ENCODE measurements at regions not wholly inside any gene's neighbourhood (a gene's known extent, or its start where the extent isn't known, plus 50 kb on each side); places are given as distances from the start of the nearest gene placed in this dataset.
A peak's percentile ranks its signal among the peaks of the same experiment; 100 is the strongest.
"Not testable (repeated sequence)": the region's sequence is repeated elsewhere in the genome, so short reads cannot be mapped to it uniquely, and the experiment has no call there.

GRCh38 chr2:155600914-155601760 is 731.4 kb downstream of the NR4A2 start:
- no peak for DNase-seq (ENCODE audit: low read depth in 4 of 4, low spot score in 2 of 4)

- DNase-seq (ENCODE audit: low read depth in 4 of 4, low spot score in 2 of 4), result no peak
Measured at GRCh38 chr2:155600296-155600695, 732.2 kb downstream of the NR4A2 start.

GRCh38 chr2:155599834-155600233 is 732.7 kb downstream of the NR4A2 start:
- no peak for DNase-seq (ENCODE audit: low read depth in 4 of 4, low spot score in 2 of 4)

- DNase-seq (ENCODE audit: low read depth in 4 of 4, low spot score in 2 of 4), result no peak
Measured at GRCh38 chr2:155583674-155584195, 748.8 kb downstream of the NR4A2 start.

GRCh38 chr2:155574941-155575340 is 757.6 kb downstream of the NR4A2 start:
- DNase-seq (ENCODE audit: low read depth in 4 of 4, low spot score in 2 of 4), result no peak

DNA sequence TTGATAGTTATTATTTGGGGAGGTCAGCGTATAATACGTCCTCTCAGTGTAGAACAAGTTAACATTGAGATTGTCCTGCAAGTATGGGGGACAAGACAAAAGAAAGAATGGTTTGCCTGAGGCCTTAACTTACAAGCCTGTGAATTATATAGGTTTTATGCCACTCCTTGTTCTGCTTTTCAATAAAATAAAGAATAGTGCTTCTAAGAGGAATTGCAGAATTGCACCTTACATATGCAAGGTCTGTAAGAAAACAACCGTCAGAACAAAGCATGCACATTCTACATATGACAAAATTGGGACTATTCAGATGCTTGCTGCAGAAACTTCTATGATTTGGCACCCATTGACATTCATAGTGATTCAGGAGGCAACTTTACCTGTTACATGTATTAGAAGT is 785.0 kb downstream of the NR4A2 start:
- no peak for DNase-seq (ENCODE audit: low read depth in 4 of 4, low spot score in 2 of 4)

GRCh38 chr2:155546721-155547555 is 785.6 kb downstream of the NR4A2 start:
- DNase-seq (ENCODE audit: low read depth in 4 of 4, low spot score in 2 of 4), result peak in 2 of 4 donors; percentile 1 to 11

DNA sequence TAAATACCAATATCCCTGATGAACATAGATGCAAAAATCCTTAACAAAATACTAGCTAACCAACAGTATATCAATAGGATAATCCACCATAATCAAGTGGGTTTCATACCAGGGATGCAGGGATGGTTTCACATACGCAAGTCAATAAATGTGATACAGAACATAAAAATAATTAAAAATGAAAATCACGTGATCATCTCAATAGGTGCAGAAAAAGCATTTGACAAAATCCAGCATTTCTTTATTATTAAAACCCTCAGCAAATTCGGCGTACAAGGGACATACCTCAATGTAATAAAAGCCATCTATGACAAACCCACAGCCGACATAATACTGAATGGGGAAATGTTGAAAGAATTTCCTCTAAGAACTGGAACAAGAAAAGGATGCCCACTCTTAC is 793.5 kb downstream of the NR4A2 start:
- not testable (repeated sequence) for DNase-seq (ENCODE audit: low read depth in 4 of 4, low spot score in 2 of 4)

GRCh38 chr2:155528034-155528433 is 804.5 kb downstream of the NR4A2 start:
- DNase-seq (ENCODE audit: low read depth in 4 of 4, low spot score in 2 of 4), result no peak

GRCh38 chr2:155525199-155525598 is 807.3 kb downstream of the NR4A2 start:
- DNase-seq (ENCODE audit: low read depth in 4 of 4, low spot score in 2 of 4), result no peak

- no peak for DNase-seq (ENCODE audit: low read depth in 4 of 4, low spot score in 2 of 4)
Measured at GRCh38 chr2:155519529-155520130, 812.9 kb downstream of the NR4A2 start.

- no peak for DNase-seq (ENCODE audit: low read depth in 4 of 4, low spot score in 2 of 4)
Measured at GRCh38 chr2:155518094-155518493, 814.4 kb downstream of the NR4A2 start.

GRCh38 chr2:155517362-155517761 is 815.2 kb downstream of the NR4A2 start:
- DNase-seq (ENCODE audit: low read depth in 4 of 4, low spot score in 2 of 4), result no peak

GRCh38 chr2:155513248-155513647 is 814.8 kb downstream of the KCNJ3 start:
- no peak for DNase-seq (ENCODE audit: low read depth in 4 of 4, low spot score in 2 of 4)

- DNase-seq (ENCODE audit: low read depth in 4 of 4, low spot score in 2 of 4), result no peak
Measured at GRCh38 chr2:155502766-155503165, 804.3 kb downstream of the KCNJ3 start.

GRCh38 chr2:155498106-155498505 is 799.6 kb downstream of the KCNJ3 start:
- DNase-seq (ENCODE audit: low read depth in 4 of 4, low spot score in 2 of 4), result no peak

- no peak for DNase-seq (ENCODE audit: low read depth in 4 of 4, low spot score in 2 of 4)
Measured at GRCh38 chr2:155494744-155495143, 796.2 kb downstream of the KCNJ3 start.

DNA sequence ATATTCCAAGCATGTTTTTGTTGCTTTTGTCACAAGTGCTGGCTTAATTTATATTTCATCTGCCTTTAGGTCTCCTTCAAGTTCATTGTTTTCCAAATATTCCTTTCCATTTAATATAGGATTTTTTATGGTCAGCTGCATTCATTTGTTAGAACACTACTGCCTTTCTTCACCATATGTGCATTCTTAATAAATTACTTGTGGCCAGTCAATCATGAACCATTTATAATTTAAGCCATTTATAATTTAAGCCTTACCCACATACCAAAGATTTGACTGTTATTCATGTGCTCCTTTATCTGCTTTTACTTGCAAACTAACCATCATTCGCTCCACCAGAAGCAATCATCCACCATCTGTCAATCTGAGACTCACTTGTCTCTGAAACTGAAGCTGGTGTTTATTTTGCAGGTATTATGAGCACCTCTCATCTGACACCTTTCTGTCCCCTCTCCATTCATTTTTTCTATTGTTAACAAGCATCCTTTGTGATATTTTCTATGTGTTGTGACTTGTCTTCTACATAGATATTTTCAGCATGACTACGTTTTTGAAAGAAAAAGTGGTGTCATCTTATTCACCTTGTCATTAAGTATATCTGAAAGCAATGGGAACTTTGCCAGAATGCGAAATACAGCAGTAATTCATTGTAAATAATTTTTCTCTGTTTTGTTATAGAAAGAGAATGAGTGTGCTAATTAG is 786.8 kb downstream of the KCNJ3 start:
- no peak for DNase-seq (ENCODE audit: low read depth in 4 of 4, low spot score in 2 of 4)

- DNase-seq (ENCODE audit: low read depth in 4 of 4, low spot score in 2 of 4), result no peak
Measured at GRCh38 chr2:155481141-155481540, 782.6 kb downstream of the KCNJ3 start.

DNA sequence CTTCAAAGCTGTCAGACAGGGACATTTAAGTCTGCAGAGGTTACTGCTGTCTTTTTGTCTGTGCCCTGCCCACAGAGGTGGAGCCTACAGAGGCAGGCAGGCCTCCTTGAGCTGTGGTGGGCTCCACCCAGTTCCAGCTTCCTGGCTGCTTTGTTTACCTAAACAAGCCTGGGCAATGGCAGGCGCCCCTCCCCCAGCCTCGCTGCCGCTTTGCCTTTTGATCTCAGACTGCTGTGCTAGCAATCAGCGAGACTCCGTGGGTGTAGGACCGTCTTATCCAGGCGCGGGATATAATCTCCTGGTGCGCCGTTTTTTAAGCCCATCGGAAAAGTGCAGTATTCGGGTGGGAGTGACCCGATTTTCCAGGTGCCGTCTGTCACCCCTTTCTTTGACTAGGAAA is 773.5 kb downstream of the KCNJ3 start:
- DNase-seq (ENCODE audit: low read depth in 4 of 4, low spot score in 2 of 4), result not testable (repeated sequence)
